Thyroid gland (tissue), 4 donors: ENCODE measurements at regions not wholly inside any gene's neighbourhood (a gene's known extent, or its start where the extent isn't known, plus 50 kb on each side); places are given as distances from the start of the nearest gene placed in this dataset.

ENCODE experiments used
- POLR2A ChIP-seq, 2 donors: fragments of 450-650 bp; IDR thresholded peaks; one replicate each; pipeline ENCODE4 v1.6.1; 2017; ENCODE audit warnings: antibody characterized with exemption in 2 of 2, mild to moderate bottlenecking in 2 of 2, moderate library complexity in 1 of 2
- TF ChIP-seq, protein P1 (sequence below), 6 experiments: fragments of 200-600 bp in 3 of 6; fragments of 450-650 bp in 3 of 6; sonication (generic) in 3 of 6; IDR thresholded peaks; one replicate each; pipeline ENCODE4 v1.5.1; 2016 to 2019; ENCODE audit warnings: antibody characterized with exemption in 6 of 6, mild to moderate bottlenecking in 2 of 6, inconsistent platforms in 1 of 6, moderate library complexity in 1 of 6

DNA sequence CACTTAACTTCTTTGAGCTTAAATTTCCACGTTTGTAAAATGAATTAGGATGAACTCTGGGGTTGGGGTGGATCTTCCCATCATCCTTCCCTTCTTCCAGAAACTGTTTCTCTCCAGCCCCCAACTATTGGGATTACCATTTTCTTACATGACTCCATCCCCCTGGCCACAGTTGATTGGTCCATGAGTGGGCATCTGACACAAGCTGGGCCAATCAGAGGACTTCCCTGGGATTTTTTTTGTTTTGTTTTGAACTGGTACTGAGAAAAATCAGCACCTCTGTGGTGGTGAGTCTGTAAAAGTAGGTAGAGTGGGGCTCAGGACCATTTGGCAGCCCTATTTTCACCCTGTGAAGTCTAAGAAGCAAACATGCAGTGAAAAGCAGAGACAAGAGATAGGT, 118.0 kb upstream of the SERTAD2 start:
- TF ChIP-seq, protein P1, sequence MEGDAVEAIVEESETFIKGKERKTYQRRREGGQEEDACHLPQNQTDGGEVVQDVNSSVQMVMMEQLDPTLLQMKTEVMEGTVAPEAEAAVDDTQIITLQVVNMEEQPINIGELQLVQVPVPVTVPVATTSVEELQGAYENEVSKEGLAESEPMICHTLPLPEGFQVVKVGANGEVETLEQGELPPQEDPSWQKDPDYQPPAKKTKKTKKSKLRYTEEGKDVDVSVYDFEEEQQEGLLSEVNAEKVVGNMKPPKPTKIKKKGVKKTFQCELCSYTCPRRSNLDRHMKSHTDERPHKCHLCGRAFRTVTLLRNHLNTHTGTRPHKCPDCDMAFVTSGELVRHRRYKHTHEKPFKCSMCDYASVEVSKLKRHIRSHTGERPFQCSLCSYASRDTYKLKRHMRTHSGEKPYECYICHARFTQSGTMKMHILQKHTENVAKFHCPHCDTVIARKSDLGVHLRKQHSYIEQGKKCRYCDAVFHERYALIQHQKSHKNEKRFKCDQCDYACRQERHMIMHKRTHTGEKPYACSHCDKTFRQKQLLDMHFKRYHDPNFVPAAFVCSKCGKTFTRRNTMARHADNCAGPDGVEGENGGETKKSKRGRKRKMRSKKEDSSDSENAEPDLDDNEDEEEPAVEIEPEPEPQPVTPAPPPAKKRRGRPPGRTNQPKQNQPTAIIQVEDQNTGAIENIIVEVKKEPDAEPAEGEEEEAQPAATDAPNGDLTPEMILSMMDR (IDR thresholded peaks at IDR 0.05), result no peak
- TF ChIP-seq POLR2A (IDR thresholded peaks at IDR 0.05), result no peak
